Kidney epithelial cell (primary cell): ENCODE measurements at regions not wholly inside any gene's neighbourhood (a gene's known extent, or its start where the extent isn't known, plus 50 kb on each side); places are given as distances from the start of the nearest gene placed in this dataset.
A peak's percentile ranks its signal among the peaks of the same experiment; 100 is the strongest.

Experiments
- DNase-seq: peaks from one replicate; pipeline ENCODE4 v3.0.0-alpha.2; 2010; ENCODE audit warnings: low read depth
- H3K27me3 ChIP-seq: 2 replicates; pipeline ENCODE4 v1.6.0; 2011; ENCODE audit warnings: low read length; ENCODE audit not compliant: control insufficient read depth, insufficient read depth
- H3K36me3 ChIP-seq: 2 replicates; pipeline ENCODE4 v1.5.1; 2011; ENCODE audit warnings: low read length; ENCODE audit not compliant: control insufficient read depth, insufficient read depth
- H3K4me3 ChIP-seq: 2 replicates; pipeline ENCODE4 v1.5.1; 2011; ENCODE audit warnings: low read depth, mild to moderate bottlenecking, control low read depth, low read length
- CTCF ChIP-seq: IDR thresholded peaks from 2 replicates; pipeline ENCODE4 v1.5.1; 2011; ENCODE audit warnings: mild to moderate bottlenecking, moderate library complexity, low read length, control low read depth, inconsistent platforms; ENCODE audit not compliant: insufficient read depth, poor library complexity, severe bottlenecking

DNA sequence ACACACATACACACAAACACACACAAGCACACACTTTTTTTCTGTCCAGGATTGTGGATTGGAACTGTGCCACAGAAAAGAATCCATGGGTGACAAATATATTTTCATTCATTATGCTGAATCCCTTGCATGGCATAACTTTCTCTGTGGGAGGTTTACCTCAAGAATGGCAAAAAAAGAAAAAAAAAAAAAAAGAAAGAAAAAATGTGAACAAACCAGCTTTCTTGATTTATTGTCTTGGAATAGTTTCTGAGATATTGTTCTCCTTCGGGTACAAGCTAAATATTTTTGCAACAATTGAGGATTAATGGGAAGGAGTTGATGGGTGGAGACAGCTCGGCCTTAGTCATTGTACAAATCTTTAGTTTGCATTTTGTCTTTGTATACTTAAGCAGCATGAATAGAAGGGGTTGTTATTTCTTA lies 153.1 kb downstream of the GMNC start:
- DNase-seq: peak; percentile 34
- TF ChIP-seq CTCF: no peak
- Histone ChIP-seq H3K4me3 (no peak overlapping the region), H3K36me3 (no peaks in the 10 kb centered on the region), H3K27me3 (no peaks in the 10 kb centered on the region)
